Loucy (cell line): ENCODE measurements at regions not wholly inside any gene's neighbourhood (a gene's known extent, or its start where the extent isn't known, plus 50 kb on each side); places are given as distances from the start of the nearest gene placed in this dataset.

Experiments used
- H2AFZ ChIP-seq: fragments of 200-600 bp; sonication (generic); 2 replicates; pipeline ENCODE4 v1.6.0; 2016; ENCODE audit warnings: antibody characterized with exemption, mild to moderate bottlenecking, low read length, moderate library complexity
- H3F3A ChIP-seq: fragments of 200-600 bp; 2 replicates; pipeline ENCODE4 v1.6.0; 2016; ENCODE audit warnings: antibody characterized with exemption, low read depth, mild to moderate bottlenecking
- H3K27me3 ChIP-seq: fragments of 200-600 bp; sonication (generic); 2 replicates; pipeline ENCODE4 v1.6.1; 2014; ENCODE audit warnings: low read length, mild to moderate bottlenecking; ENCODE audit not compliant: insufficient read depth, poor library complexity, severe bottlenecking
- H3K36me3 ChIP-seq: fragments of 200-600 bp; sonication (generic); 2 replicates; pipeline ENCODE4 v1.6.1; 2016; ENCODE audit warnings: low read length; ENCODE audit not compliant: insufficient read depth
- H3K4me1 ChIP-seq: fragments of 200-600 bp; sonication (generic); 2 replicates; pipeline ENCODE4 v1.5.1; 2014; ENCODE audit warnings: low read length, mild to moderate bottlenecking; ENCODE audit not compliant: insufficient read depth, poor library complexity, severe bottlenecking
- H3K4me2 ChIP-seq: fragments of 200-600 bp; sonication (generic); 2 replicates; pipeline ENCODE4 v1.6.0; 2014; ENCODE audit warnings: antibody characterized with exemption, low read length, low read depth, mild to moderate bottlenecking; ENCODE audit not compliant: poor library complexity, severe bottlenecking
- H3K4me3 ChIP-seq: fragments of 200-600 bp; sonication (generic); 2 replicates; pipeline ENCODE4 v1.5.1; 2014; ENCODE audit warnings: low read length, mild to moderate bottlenecking, mixed read lengths; ENCODE audit not compliant: poor library complexity, severe bottlenecking
- H3K79me2 ChIP-seq: fragments of 200-600 bp; sonication (generic); 2 replicates; pipeline ENCODE4 v1.6.1; 2014; ENCODE audit warnings: low read length; ENCODE audit not compliant: insufficient read depth
- H3K9ac ChIP-seq: fragments of 200-600 bp; sonication (generic); 2 replicates; pipeline ENCODE4 v1.6.0; 2014; ENCODE audit warnings: mild to moderate bottlenecking, low read depth, low read length, moderate library complexity; ENCODE audit not compliant: poor library complexity, severe bottlenecking
- H3K9me2 ChIP-seq: fragments of 200-600 bp; sonication (generic); replicated peaks from 2 replicates; pipeline ENCODE4 v1.6.1; 2016; ENCODE audit warnings: low read depth, low read length, mixed read lengths
- H3K9me3 ChIP-seq: fragments of 200-600 bp; sonication (generic); 2 replicates; pipeline ENCODE4 v1.6.1; 2014; ENCODE audit warnings: mild to moderate bottlenecking, antibody characterized with exemption, low read length, low read depth; ENCODE audit not compliant: insufficient read depth
- H4K20me1 ChIP-seq: fragments of 200-600 bp; sonication (generic); 2 replicates; pipeline ENCODE4 v1.6.0; 2014; ENCODE audit warnings: antibody characterized with exemption, low read length, mild to moderate bottlenecking; ENCODE audit not compliant: insufficient read depth, poor library complexity, severe bottlenecking
- EZH2phosphoT487 ChIP-seq: fragments of 200-600 bp; IDR thresholded peaks from 2 replicates; pipeline ENCODE4 v1.6.1; 2018; ENCODE audit warnings: antibody characterized with exemption, mild to moderate bottlenecking, moderate library complexity, borderline replicate concordance
- TF ChIP-seq, protein P1 (sequence below): fragments of 200-600 bp; sonication (generic); conservative IDR thresholded peaks from 2 replicates; pipeline ENCODE4 v1.5.1; 2014; ENCODE audit warnings: mild to moderate bottlenecking, antibody characterized with exemption, low read length

DNA sequence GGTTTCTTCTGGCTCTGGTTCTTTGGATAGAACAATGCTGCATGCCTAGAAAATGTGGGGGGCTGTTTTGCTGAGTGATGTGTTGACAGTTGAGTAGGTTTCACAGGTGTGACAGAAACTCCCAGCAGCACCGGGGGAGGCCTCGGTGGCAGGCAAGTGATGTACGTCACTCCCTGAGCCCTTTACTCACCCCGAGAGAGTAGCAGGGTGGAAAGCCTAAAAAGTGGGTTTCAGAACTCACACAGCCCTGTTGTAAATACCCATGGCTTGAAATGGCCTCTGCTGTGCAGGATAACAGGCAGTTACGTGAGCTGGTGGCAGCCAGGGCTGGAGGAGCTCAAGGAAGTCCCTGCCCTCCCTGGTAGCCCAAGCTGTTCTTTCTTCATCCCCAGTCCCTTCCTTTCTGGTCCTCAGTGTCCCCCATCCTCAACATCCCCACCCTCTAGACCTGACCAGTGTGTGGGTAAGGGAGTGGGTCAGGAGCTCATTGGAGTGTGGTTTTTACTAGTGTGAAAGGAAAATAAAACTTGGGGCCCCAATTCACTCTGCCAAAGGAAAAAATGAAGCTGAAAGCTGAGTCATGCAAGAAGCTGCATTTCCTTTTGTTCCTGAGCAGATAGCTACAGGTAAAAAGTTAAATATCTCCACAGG, 258.1 kb downstream of the STK31 start:
- H3K36me3 ChIP-seq = no peaks in the 10 kb centered on the region
- H4K20me1 ChIP-seq = no peaks in the 10 kb centered on the region
- H2AFZ ChIP-seq = peak overlapping the region; percentile 29; the same call in 1 of the 2 replicates
- no peak overlapping the region for H3K4me3 ChIP-seq
- H3K27me3 ChIP-seq = no peaks in the 10 kb centered on the region
- H3K9me2 ChIP-seq = no peaks in the 10 kb centered on the region
- no peaks in the 10 kb centered on the region for H3F3A ChIP-seq
- H3K4me2 ChIP-seq = peak overlapping the region; percentile 3
- H3K79me2 ChIP-seq = no peaks in the 10 kb centered on the region
- H3K9me3 ChIP-seq = no peaks in the 10 kb centered on the region
- no peak for TF ChIP-seq EZH2phosphoT487
- TF ChIP-seq, protein P1, sequence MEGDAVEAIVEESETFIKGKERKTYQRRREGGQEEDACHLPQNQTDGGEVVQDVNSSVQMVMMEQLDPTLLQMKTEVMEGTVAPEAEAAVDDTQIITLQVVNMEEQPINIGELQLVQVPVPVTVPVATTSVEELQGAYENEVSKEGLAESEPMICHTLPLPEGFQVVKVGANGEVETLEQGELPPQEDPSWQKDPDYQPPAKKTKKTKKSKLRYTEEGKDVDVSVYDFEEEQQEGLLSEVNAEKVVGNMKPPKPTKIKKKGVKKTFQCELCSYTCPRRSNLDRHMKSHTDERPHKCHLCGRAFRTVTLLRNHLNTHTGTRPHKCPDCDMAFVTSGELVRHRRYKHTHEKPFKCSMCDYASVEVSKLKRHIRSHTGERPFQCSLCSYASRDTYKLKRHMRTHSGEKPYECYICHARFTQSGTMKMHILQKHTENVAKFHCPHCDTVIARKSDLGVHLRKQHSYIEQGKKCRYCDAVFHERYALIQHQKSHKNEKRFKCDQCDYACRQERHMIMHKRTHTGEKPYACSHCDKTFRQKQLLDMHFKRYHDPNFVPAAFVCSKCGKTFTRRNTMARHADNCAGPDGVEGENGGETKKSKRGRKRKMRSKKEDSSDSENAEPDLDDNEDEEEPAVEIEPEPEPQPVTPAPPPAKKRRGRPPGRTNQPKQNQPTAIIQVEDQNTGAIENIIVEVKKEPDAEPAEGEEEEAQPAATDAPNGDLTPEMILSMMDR = no peak
- no peak overlapping the region for H3K9ac ChIP-seq
- H3K4me1 ChIP-seq = peaks cover 16% of the 10 kb centered on the region

DNA sequence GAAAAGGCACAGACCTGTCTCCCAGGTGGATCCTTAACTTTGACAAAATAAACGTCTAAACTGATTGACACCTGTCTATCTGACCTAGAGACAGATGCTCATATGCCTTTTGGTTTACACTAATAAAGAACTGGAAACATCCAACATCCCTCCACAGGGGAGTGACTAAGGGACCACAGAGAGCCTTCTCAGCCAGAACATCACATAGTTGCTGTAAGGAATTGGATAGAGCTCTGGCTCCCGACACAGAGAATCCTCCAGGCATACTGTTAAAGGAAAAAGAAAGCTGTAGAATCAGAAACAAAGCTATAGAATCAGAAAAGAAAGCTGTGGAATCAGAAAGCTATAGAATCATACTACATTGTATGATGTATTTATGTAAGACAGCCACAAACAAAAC, 258.8 kb downstream of the STK31 start:
- Histone ChIP-seq H3K27me3 (no peaks in the 10 kb centered on the region), H3K79me2 (no peaks in the 10 kb centered on the region), H3F3A (no peaks in the 10 kb centered on the region), H3K36me3 (no peaks in the 10 kb centered on the region), H2AFZ (0 out of 2 replicates have a peak overlapping the region, but pooled peaks have one; percentile 29), H3K4me1 (peaks cover 16% of the 10 kb centered on the region), H3K9me2 (no peaks in the 10 kb centered on the region), H3K9me3 (no peaks in the 10 kb centered on the region), H3K4me2 (no peak overlapping the region), H3K9ac (no peak overlapping the region), H3K4me3 (no peak overlapping the region), H4K20me1 (no peaks in the 10 kb centered on the region)
- no peak for TF ChIP-seq EZH2phosphoT487
- TF ChIP-seq, protein P1 = no peak

DNA sequence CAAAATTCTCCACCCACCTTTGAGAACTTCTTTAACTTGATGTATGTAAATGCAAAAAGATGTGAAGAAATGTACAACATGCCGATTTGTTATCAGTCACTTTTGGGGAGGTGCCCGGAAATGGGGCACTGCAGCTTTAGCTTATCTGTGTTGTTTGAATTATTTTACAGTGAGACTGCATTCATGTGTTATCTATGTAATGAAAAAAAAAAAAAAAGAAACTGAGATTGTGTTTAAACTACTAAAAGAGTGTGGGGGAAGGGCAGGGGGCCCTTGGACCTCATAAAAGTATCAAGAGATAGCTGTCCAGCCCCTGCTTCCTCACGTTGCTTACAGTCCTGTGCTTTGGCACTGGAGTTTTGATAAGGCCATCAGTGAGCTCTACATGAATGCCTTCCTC, 259.4 kb downstream of the STK31 start:
- Histone ChIP-seq H3K36me3 (no peaks in the 10 kb centered on the region), H2AFZ (0 out of 2 replicates have a peak overlapping the region, but pooled peaks have one; percentile 49), H4K20me1 (no peaks in the 10 kb centered on the region), H3K4me3 (no peak overlapping the region), H3K9me2 (no peaks in the 10 kb centered on the region), H3K27me3 (no peaks in the 10 kb centered on the region), H3K4me1 (peaks cover 16% of the 10 kb centered on the region), H3K9me3 (no peaks in the 10 kb centered on the region), H3K9ac (no peak overlapping the region), H3K4me2 (no peak overlapping the region), H3K79me2 (no peaks in the 10 kb centered on the region), H3F3A (no peaks in the 10 kb centered on the region)
- TF ChIP-seq EZH2phosphoT487 = no peak
- TF ChIP-seq, protein P1 = no peak
